Loucy (cell line): ENCODE measurements at regions not wholly inside any gene's neighbourhood (a gene's known extent, or its start where the extent isn't known, plus 50 kb on each side); places are given as distances from the start of the nearest gene placed in this dataset.
"Not testable (repeated sequence)": the region's sequence is repeated elsewhere in the genome, so short reads cannot be mapped to it uniquely, and the experiment has no call there.

Experiments used
- CTCF ChIP-seq: fragments of 200-600 bp; sonication (generic); conservative IDR thresholded peaks from 2 replicates; pipeline ENCODE4 v1.5.1; 2014; ENCODE audit warnings: mild to moderate bottlenecking, antibody characterized with exemption, low read length
- EZH2phosphoT487 ChIP-seq: fragments of 200-600 bp; IDR thresholded peaks from 2 replicates; pipeline ENCODE4 v1.6.1; 2018; ENCODE audit warnings: antibody characterized with exemption, mild to moderate bottlenecking, moderate library complexity, borderline replicate concordance

- TF ChIP-seq CTCF, EZH2phosphoT487: not testable (repeated sequence)
Measured at GRCh38 chr6:84821314-84821713, 56.9 kb upstream of the TBX18 start.
